DOHH2 (cell line): ENCODE measurements at regions not wholly inside any gene's neighbourhood (a gene's known extent, or its start where the extent isn't known, plus 50 kb on each side); places are given as distances from the start of the nearest gene placed in this dataset.

ENCODE experiments used
- H3F3A ChIP-seq: fragments of 200-600 bp; sonication (generic), shearing (Covaris generic); 2 replicates; pipeline ENCODE4 v1.6.0; 2016; ENCODE audit warnings: antibody characterized with exemption, mild to moderate bottlenecking; ENCODE audit not compliant: control insufficient read depth, insufficient read depth
- H3K27ac ChIP-seq: fragments of 200-600 bp; sonication (generic); 2 replicates; pipeline ENCODE4 v1.5.1; 2014; ENCODE audit warnings: low read depth, mild to moderate bottlenecking, low read length, moderate library complexity
- H3K27me3 ChIP-seq: fragments of 200-600 bp; sonication (generic); 2 replicates; pipeline ENCODE4 v1.6.1; 2014; ENCODE audit warnings: mild to moderate bottlenecking, low read length, mixed read lengths; ENCODE audit not compliant: control insufficient read depth
- H3K36me3 ChIP-seq: fragments of 200-600 bp; sonication (generic); 2 replicates; pipeline ENCODE4 v1.6.1; 2014; ENCODE audit warnings: mild to moderate bottlenecking, low read length, moderate library complexity, mixed read lengths; ENCODE audit not compliant: control insufficient read depth
- H3K4me1 ChIP-seq: fragments of 200-600 bp; sonication (generic); 2 replicates; pipeline ENCODE4 v1.6.1; 2014; ENCODE audit warnings: mild to moderate bottlenecking, low read length, mixed read lengths; ENCODE audit not compliant: control insufficient read depth
- H3K4me2 ChIP-seq: fragments of 200-600 bp; sonication (generic); 2 replicates; pipeline ENCODE4 v1.6.0; 2014; ENCODE audit warnings: mild to moderate bottlenecking, low read length, moderate library complexity
- H3K4me3 ChIP-seq: fragments of 200-600 bp; sonication (generic); 2 replicates; pipeline ENCODE4 v1.5.1; 2014; ENCODE audit warnings: mild to moderate bottlenecking, low read length, mixed read lengths
- H3K79me2 ChIP-seq: fragments of 200-600 bp; sonication (generic); 2 replicates; pipeline ENCODE4 v1.6.1; 2014; ENCODE audit warnings: mild to moderate bottlenecking, low read length, mixed read lengths; ENCODE audit not compliant: control insufficient read depth
- H3K9me2 ChIP-seq: fragments of 200-600 bp; sonication (generic); replicated peaks from 2 replicates; pipeline ENCODE4 v1.6.1; 2014; ENCODE audit warnings: mild to moderate bottlenecking, low read length, mixed read lengths; ENCODE audit not compliant: control insufficient read depth
- H3K9me3 ChIP-seq: fragments of 200-600 bp; sonication (generic); 2 replicates; pipeline ENCODE4 v1.6.1; 2014; ENCODE audit warnings: antibody characterized with exemption, low read length, mixed read lengths; ENCODE audit not compliant: control insufficient read depth, insufficient read depth
- H4K20me1 ChIP-seq: fragments of 200-600 bp; sonication (generic); 2 replicates; pipeline ENCODE4 v1.6.0; 2014; ENCODE audit warnings: low read depth, mild to moderate bottlenecking, antibody characterized with exemption, low read length, moderate library complexity; ENCODE audit not compliant: control insufficient read depth, insufficient read depth
- EZH2phosphoT487 ChIP-seq: fragments of 200-600 bp; sonication (generic); IDR thresholded peaks from 2 replicates; pipeline ENCODE4 v1.6.1; 2017; ENCODE audit warnings: borderline replicate concordance, mild to moderate bottlenecking, antibody characterized with exemption, low read length, moderate library complexity, mixed read lengths
- TF ChIP-seq, protein P1 (sequence below): fragments of 200-600 bp; sonication (generic); IDR thresholded peaks from one replicate; pipeline ENCODE4 v1.5.1; 2014; ENCODE audit warnings: antibody characterized with exemption, mild to moderate bottlenecking, low read depth, low read length; ENCODE audit not compliant: poor library complexity, severe bottlenecking

DNA sequence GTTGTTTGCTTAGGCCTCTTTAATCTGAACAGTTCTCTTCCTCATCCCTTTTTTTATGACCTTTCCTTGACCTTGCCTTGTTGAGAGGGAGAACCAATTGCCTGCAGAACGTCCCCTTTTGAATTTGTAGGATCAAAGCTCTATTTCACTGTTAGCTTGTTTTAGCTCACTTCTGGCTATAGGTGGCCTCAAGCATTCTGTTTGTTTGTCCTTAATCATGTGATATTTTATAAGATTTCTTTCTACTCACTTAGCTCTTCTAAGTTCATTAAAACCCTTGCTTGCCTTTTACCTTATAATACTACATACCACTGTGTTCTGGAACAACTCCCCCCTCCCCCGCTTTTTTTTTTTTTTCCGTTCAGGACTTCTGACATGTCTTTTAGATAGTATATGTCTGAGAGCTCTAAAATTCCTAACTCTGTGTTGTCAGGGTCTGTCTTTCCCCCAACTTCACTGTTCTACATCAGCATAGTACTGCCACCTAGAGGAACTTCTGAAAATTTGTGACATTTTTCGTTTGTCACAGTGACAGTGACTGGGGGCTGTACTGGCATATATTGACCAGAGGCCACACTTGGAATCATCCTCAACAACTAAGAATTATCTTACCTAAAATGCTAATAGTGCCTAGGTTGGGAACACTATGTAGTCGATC is 128.5 kb downstream of the LARP7 start:
- Histone ChIP-seq H3K27me3 (no peaks in the 10 kb centered on the region), H3K4me1 (peaks cover 8% of the 10 kb centered on the region), H3K4me3 (no peak overlapping the region), H3K9me2 (no peaks in the 10 kb centered on the region), H3K27ac (no peak overlapping the region), H4K20me1 (no peaks in the 10 kb centered on the region), H3K79me2 (no peaks in the 10 kb centered on the region), H3K36me3 (no peaks in the 10 kb centered on the region), H3F3A (peaks cover 5% of the 10 kb centered on the region; the same call in 1 of the 2 replicates), H3K4me2 (0 out of 2 replicates have a peak overlapping the region, but pooled peaks have one; percentile 19), H3K9me3 (no peaks in the 10 kb centered on the region)
- TF ChIP-seq, protein P1, sequence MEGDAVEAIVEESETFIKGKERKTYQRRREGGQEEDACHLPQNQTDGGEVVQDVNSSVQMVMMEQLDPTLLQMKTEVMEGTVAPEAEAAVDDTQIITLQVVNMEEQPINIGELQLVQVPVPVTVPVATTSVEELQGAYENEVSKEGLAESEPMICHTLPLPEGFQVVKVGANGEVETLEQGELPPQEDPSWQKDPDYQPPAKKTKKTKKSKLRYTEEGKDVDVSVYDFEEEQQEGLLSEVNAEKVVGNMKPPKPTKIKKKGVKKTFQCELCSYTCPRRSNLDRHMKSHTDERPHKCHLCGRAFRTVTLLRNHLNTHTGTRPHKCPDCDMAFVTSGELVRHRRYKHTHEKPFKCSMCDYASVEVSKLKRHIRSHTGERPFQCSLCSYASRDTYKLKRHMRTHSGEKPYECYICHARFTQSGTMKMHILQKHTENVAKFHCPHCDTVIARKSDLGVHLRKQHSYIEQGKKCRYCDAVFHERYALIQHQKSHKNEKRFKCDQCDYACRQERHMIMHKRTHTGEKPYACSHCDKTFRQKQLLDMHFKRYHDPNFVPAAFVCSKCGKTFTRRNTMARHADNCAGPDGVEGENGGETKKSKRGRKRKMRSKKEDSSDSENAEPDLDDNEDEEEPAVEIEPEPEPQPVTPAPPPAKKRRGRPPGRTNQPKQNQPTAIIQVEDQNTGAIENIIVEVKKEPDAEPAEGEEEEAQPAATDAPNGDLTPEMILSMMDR: peak; percentile 67
- TF ChIP-seq EZH2phosphoT487: no peak

DNA sequence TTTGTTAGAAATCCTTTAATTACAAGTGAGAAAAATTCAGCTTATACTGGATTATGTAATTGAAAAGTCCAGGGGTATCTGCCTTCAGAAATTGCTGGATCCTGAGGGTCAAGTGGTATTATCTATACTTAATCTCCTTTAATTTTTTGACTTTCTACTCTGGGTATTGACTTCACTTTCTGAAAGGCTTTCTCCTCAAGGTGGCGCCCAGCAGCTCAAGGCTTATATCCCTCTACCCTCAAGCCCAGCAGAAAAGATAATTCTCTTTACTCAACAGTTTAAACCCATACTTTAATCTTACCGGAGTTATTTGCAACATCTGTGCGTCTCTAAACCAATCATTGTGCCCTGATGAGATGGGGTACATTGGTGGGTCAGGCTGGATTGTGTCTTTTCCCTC is 129.5 kb downstream of the LARP7 start:
- Histone ChIP-seq H3K27me3 (no peaks in the 10 kb centered on the region), H3K4me1 (peaks cover 8% of the 10 kb centered on the region), H3K9me3 (no peaks in the 10 kb centered on the region), H3K36me3 (no peaks in the 10 kb centered on the region), H3F3A (peaks cover 5% of the 10 kb centered on the region; the same call in 1 of the 2 replicates), H3K79me2 (no peaks in the 10 kb centered on the region), H3K27ac (no peak overlapping the region), H3K4me3 (no peak overlapping the region), H3K9me2 (no peaks in the 10 kb centered on the region), H4K20me1 (no peaks in the 10 kb centered on the region), H3K4me2 (no peak overlapping the region)
- no peak for TF ChIP-seq EZH2phosphoT487
- TF ChIP-seq, protein P1: peak; percentile 48

DNA sequence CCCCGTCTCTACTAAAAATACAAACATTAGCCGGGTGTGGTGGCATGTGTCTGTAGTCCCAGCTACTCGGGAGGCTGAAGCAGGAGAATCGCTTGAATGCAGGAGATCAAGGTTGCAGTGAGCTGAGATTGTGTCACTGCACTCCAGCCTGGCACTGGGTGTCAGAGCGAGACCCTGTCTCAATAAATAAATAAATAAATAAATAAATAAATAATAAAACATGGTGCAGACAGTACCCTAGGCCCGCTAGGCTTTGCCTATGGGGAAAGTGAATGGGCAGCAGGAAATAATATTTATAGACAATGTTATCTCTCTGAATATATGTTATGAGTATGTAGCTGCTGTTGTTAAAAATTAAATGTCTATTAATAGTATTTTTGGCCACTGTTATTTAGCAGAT is 130.4 kb downstream of the LARP7 start:
- H3K4me1 ChIP-seq: peaks cover 7% of the 10 kb centered on the region

More for the DNA sequence above, 130.4 kb downstream of the LARP7 start:
- no peak overlapping the region for H3K4me2 ChIP-seq
- H3K36me3 ChIP-seq: no peaks in the 10 kb centered on the region
- TF ChIP-seq EZH2phosphoT487: no peak
- TF ChIP-seq, protein P1: no peak
- no peak overlapping the region for H3K4me3 ChIP-seq
- no peaks in the 10 kb centered on the region for H4K20me1 ChIP-seq
- no peak overlapping the region for H3K27ac ChIP-seq
- no peaks in the 10 kb centered on the region for H3K9me2 ChIP-seq
- H3F3A ChIP-seq: peaks cover 5% of the 10 kb centered on the region; the same call in 1 of the 2 replicates
- no peaks in the 10 kb centered on the region for H3K9me3 ChIP-seq
- H3K27me3 ChIP-seq: no peaks in the 10 kb centered on the region
- H3K79me2 ChIP-seq: no peaks in the 10 kb centered on the region
